ENCODE measurements at regions not wholly inside any gene's neighbourhood (a gene's known extent, or its start where the extent isn't known, plus 50 kb on each side); places are given as distances from the start of the nearest gene placed in this dataset.

DNA sequence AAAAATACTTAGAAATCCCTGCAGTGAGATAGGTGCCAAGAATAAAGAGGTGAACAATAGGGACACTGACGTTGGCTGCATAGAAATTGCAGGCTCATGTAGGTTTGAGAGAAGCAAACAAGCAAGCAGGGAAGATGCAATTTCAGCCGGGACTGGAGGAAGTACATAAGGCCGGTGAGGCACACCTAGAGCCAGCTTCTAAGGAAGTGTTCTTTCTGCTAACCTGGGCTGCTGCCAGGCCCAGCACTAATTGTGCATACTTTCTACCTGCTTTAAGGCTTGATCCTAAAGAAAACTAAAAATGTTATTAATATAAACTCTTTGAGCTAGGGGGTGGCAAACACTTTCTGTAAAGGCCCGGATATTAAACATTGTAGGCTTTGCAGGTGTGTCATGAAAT is 71.0 kb downstream of the LMO4 start:
- no peak overlapping the region for H3K4me3 Mint-ChIP-seq
- DNase-seq, result no peak
- Histone ChIP-seq H3K4me1 (ENCODE audit: control insufficient read depth in 1 of 2, insufficient read depth in 2 of 2, low read length in 2 of 2) (peaks cover 17 to 25% of the 10 kb centered on the region in 2 donors), H3K9me3 (replicated peaks in 1 of 2; ENCODE audit: control insufficient read depth in 1 of 2, insufficient read depth in 1 of 2, low read length in 2 of 2) (no peaks in the 10 kb centered on the region), H3K4me3 (replicated peaks in 1 of 3; ENCODE audit: low read depth in 2 of 3, low read length in 3 of 3) (no peak overlapping the region), H3K27ac (ENCODE audit: low read depth in 1 of 2, low read length in 2 of 2) (no peak overlapping the region), H3K27me3 (ENCODE audit: control insufficient read depth in 2 of 2, insufficient read depth in 2 of 2, low read length in 2 of 2) (no peaks in the 10 kb centered on the region), H3K4me2 (replicated peaks; ENCODE audit: extremely low read depth, low read length, poor library complexity, severe bottlenecking) (no peak overlapping the region), H3K9ac (ENCODE audit: insufficient read depth, low read length, poor library complexity, severe bottlenecking) (no peak overlapping the region), H2AFZ (ENCODE audit: insufficient read depth, low read depth, low read length, poor library complexity, severe bottlenecking) (no peak overlapping the region), H3K36me3 (replicated peaks in 1 of 2; ENCODE audit: control insufficient read depth in 1 of 2, insufficient read depth in 2 of 2, low read length in 2 of 2) (no peaks in the 10 kb centered on the region), H4K20me1 (ENCODE audit: insufficient read depth, low read length) (no peaks in the 10 kb centered on the region), H3K79me2 (ENCODE audit: insufficient read depth, low read length) (no peaks in the 10 kb centered on the region)
- H3K4me1 Mint-ChIP-seq, result peaks cover 27% of the 10 kb centered on the region
- intact Hi-C loops (cut with micrococcal nuclease), result no loop called here
- peaks cover 0 to 2% (median 0%) of the 10 kb centered on the region in 7 donors for H3K9me3 Mint-ChIP-seq
- H3K27me3 Mint-ChIP-seq (ENCODE audit: low read depth in 3 of 3), result peaks cover 0 to 4% (median 0%) of the 10 kb centered on the region in 3 donors
- 52% methylated on average over 3 of the region's 4 CpGs for WGBS (ENCODE audit: insufficient coverage)
- H3K36me3 Mint-ChIP-seq, result no peaks in the 10 kb centered on the region
- TF ChIP-seq, protein P1, sequence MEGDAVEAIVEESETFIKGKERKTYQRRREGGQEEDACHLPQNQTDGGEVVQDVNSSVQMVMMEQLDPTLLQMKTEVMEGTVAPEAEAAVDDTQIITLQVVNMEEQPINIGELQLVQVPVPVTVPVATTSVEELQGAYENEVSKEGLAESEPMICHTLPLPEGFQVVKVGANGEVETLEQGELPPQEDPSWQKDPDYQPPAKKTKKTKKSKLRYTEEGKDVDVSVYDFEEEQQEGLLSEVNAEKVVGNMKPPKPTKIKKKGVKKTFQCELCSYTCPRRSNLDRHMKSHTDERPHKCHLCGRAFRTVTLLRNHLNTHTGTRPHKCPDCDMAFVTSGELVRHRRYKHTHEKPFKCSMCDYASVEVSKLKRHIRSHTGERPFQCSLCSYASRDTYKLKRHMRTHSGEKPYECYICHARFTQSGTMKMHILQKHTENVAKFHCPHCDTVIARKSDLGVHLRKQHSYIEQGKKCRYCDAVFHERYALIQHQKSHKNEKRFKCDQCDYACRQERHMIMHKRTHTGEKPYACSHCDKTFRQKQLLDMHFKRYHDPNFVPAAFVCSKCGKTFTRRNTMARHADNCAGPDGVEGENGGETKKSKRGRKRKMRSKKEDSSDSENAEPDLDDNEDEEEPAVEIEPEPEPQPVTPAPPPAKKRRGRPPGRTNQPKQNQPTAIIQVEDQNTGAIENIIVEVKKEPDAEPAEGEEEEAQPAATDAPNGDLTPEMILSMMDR (IDR thresholded peaks at IDR 0.05), result no peak
- no peak overlapping the region for H3K27ac Mint-ChIP-seq

DNA sequence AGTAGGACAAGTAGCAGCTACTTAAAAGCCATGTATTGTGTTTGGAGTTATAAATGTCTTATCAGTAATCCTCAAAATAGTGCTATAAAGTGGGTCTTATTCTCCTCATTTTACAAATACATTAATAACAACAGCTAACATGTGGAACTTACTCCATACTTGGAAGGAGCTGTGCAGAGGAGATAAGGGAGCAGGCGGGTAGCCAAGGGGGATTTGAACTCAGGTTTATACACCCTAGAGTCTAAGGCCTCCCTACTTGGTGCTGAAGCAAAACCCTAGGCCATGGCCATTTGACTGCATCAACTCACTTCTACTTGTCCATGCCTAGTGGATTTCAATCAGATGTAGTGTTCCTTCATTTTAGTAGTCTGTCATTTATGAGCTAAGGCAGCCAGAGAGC is 72.1 kb downstream of the LMO4 start:
- H3K36me3 ChIP-seq (replicated peaks in 1 of 2; ENCODE audit: control insufficient read depth in 1 of 2, insufficient read depth in 2 of 2, low read length in 2 of 2), result no peaks in the 10 kb centered on the region
- no peaks in the 10 kb centered on the region for H3K9me3 ChIP-seq (replicated peaks in 1 of 2; ENCODE audit: control insufficient read depth in 1 of 2, insufficient read depth in 1 of 2, low read length in 2 of 2)
- H4K20me1 ChIP-seq (ENCODE audit: insufficient read depth, low read length), result no peaks in the 10 kb centered on the region
- H3K4me3 ChIP-seq (replicated peaks in 1 of 3; ENCODE audit: low read depth in 2 of 3, low read length in 3 of 3), result no peak overlapping the region
- no peaks in the 10 kb centered on the region for H3K27me3 ChIP-seq (ENCODE audit: control insufficient read depth in 2 of 2, insufficient read depth in 2 of 2, low read length in 2 of 2)
- H3K4me3 Mint-ChIP-seq, result no peak overlapping the region
- peaks cover 0 to 6% (median 0%) of the 10 kb centered on the region in 3 donors for H3K27me3 Mint-ChIP-seq (ENCODE audit: low read depth in 3 of 3)
- peaks cover 27% of the 10 kb centered on the region for H3K4me1 Mint-ChIP-seq
- no peak overlapping the region for H2AFZ ChIP-seq (ENCODE audit: insufficient read depth, low read depth, low read length, poor library complexity, severe bottlenecking)
- H3K9me3 Mint-ChIP-seq, result peaks cover 0 to 2% (median 0%) of the 10 kb centered on the region in 7 donors
- no peak overlapping the region for H3K4me2 ChIP-seq (replicated peaks; ENCODE audit: extremely low read depth, low read length, poor library complexity, severe bottlenecking)
- intact Hi-C loops (cut with micrococcal nuclease), result no loop called here
- TF ChIP-seq, protein P1 (IDR thresholded peaks at IDR 0.05), result no peak
- H3K79me2 ChIP-seq (ENCODE audit: insufficient read depth, low read length), result no peaks in the 10 kb centered on the region
- no peak overlapping the region for H3K27ac ChIP-seq (ENCODE audit: low read depth in 1 of 2, low read length in 2 of 2)
- H3K36me3 Mint-ChIP-seq, result no peaks in the 10 kb centered on the region
- H3K27ac Mint-ChIP-seq, result no peak overlapping the region
- no peak for DNase-seq
- no CpG with 5 or more reads among the region's 1 CpG for WGBS (ENCODE audit: insufficient coverage)
- H3K9ac ChIP-seq (ENCODE audit: insufficient read depth, low read length, poor library complexity, severe bottlenecking), result no peak overlapping the region
- peaks cover 17 to 25% of the 10 kb centered on the region in 2 donors for H3K4me1 ChIP-seq (ENCODE audit: control insufficient read depth in 1 of 2, insufficient read depth in 2 of 2, low read length in 2 of 2)

Data from CD14-positive monocyte (primary cell).